GM23338 (cell line): ENCODE measurements at regions not wholly inside any gene's neighbourhood (a gene's known extent, or its start where the extent isn't known, plus 50 kb on each side); places are given as distances from the start of the nearest gene placed in this dataset.

Source experiments
- ATAC-seq: fragments of 200-7000 bp; cut with Tn5 transposase; 3 replicates; pipeline ENCODE4 v1.9.1; 2020
- DNase-seq: peaks from one replicate; pipeline ENCODE4 v3.0.0-alpha.2; 2015; ENCODE audit warnings: low spot score
- H2AFZ ChIP-seq: fragments of 200-600 bp; sonication (generic); 2 replicates; pipeline ENCODE4 v1.8.0; 2016; ENCODE audit warnings: antibody characterized with exemption, mild to moderate bottlenecking, moderate library complexity
- H3F3A ChIP-seq: fragments of 200-600 bp; sonication (generic); replicated peaks from 2 replicates; pipeline ENCODE4 v1.8.0; 2017; ENCODE audit warnings: antibody characterized with exemption, mixed run types, low read depth
- H3K27ac ChIP-seq: fragments of 200-600 bp; sonication (generic); 2 replicates; pipeline ENCODE4 v1.6.1; 2016; ENCODE audit warnings: low read depth
- H3K27me3 ChIP-seq: fragments of 200-600 bp; sonication (generic); 2 replicates; pipeline ENCODE4 v1.8.0; 2016; ENCODE audit warnings: mild to moderate bottlenecking, mixed run types, moderate library complexity; ENCODE audit not compliant: insufficient read depth
- H3K36me3 ChIP-seq: fragments of 200-600 bp; sonication (generic); 2 replicates; pipeline ENCODE4 v1.8.0; 2016; ENCODE audit warnings: mild to moderate bottlenecking; ENCODE audit not compliant: insufficient read depth
- H3K4me1 ChIP-seq: fragments of 200-600 bp; sonication (generic); 2 replicates; pipeline ENCODE4 v1.8.0; 2016; ENCODE audit warnings: mild to moderate bottlenecking, moderate library complexity; ENCODE audit not compliant: insufficient read depth
- H3K4me2 ChIP-seq: fragments of 200-600 bp; sonication (generic); 2 replicates; pipeline ENCODE4 v1.7.1; 2017; ENCODE audit warnings: mixed run types
- H3K4me3 ChIP-seq: fragments of 200-600 bp; sonication (generic); 2 replicates; pipeline ENCODE4 v1.6.1; 2016; ENCODE audit warnings: mixed run types
- H3K79me2 ChIP-seq: fragments of 200-600 bp; sonication (generic); replicated peaks from 2 replicates; pipeline ENCODE4 v1.8.0; 2017; ENCODE audit warnings: mild to moderate bottlenecking; ENCODE audit not compliant: insufficient read depth
- H3K9me2 ChIP-seq: fragments of 200-600 bp; sonication (generic); 2 replicates; pipeline ENCODE4 v1.8.0; 2017; ENCODE audit not compliant: insufficient read depth
- H4K20me1 ChIP-seq: fragments of 200-600 bp; sonication (generic); replicated peaks from 2 replicates; pipeline ENCODE4 v1.8.0; 2017; ENCODE audit warnings: mild to moderate bottlenecking; ENCODE audit not compliant: insufficient read depth
- H3K27ac Mint-ChIP-seq: 2 replicates; pipeline ENCODE4 v1.8.0; 2020; ENCODE audit warnings: inconsistent platforms, mild to moderate bottlenecking, moderate library complexity, mixed read lengths
- H3K27me3 Mint-ChIP-seq: 3 replicates; pipeline ENCODE4 v1.8.0; 2022; ENCODE audit warnings: low read depth, mild to moderate bottlenecking, moderate library complexity, mixed read lengths, inconsistent platforms; ENCODE audit not compliant: insufficient read depth, poor library complexity
- H3K36me3 Mint-ChIP-seq: 3 replicates; pipeline ENCODE4 v1.8.0; 2021; ENCODE audit warnings: low read depth, mild to moderate bottlenecking, inconsistent platforms, moderate library complexity, mixed read lengths
- H3K4me1 Mint-ChIP-seq: 3 replicates; pipeline ENCODE4 v1.8.0; 2020; ENCODE audit warnings: mild to moderate bottlenecking, inconsistent platforms, mixed read lengths
- H3K4me3 Mint-ChIP-seq: 3 replicates; pipeline ENCODE4 v1.8.0; 2021; ENCODE audit warnings: moderate library complexity, mild to moderate bottlenecking, inconsistent platforms, mixed read lengths
- H3K9me3 Mint-ChIP-seq: 3 replicates; pipeline ENCODE4 v1.8.0; 2020; ENCODE audit warnings: moderate library complexity, mild to moderate bottlenecking, inconsistent platforms, mixed read lengths
- CREB1 ChIP-seq: fragments of 250-450 bp; sonication (Bioruptor Pico); IDR thresholded peaks from 2 replicates; pipeline ENCODE4 v1.5.0; 2020; ENCODE audit warnings: low read depth, mild to moderate bottlenecking, moderate library complexity
- EZH2phosphoT487 ChIP-seq: fragments of 200-600 bp; sonication (generic); IDR thresholded peaks from one replicate; pipeline ENCODE4 v1.8.1; 2018; ENCODE audit warnings: antibody characterized with exemption; ENCODE audit not compliant: unreplicated experiment
- JUNB ChIP-seq: IDR thresholded peaks from one replicate; pipeline ENCODE4 v1.6.1; 2016; ENCODE audit warnings: antibody characterized with exemption; ENCODE audit not compliant: unreplicated experiment
- NANOG ChIP-seq: IDR thresholded peaks from 2 replicates; pipeline ENCODE4 v1.6.1; 2016; ENCODE audit warnings: antibody characterized with exemption, borderline replicate concordance
- POLR2AphosphoS5 ChIP-seq: IDR thresholded peaks from 2 replicates; pipeline ENCODE4 v1.6.1; 2016; ENCODE audit warnings: antibody characterized with exemption, low read depth
- STAT1 ChIP-seq: IDR thresholded peaks from one replicate; pipeline ENCODE4 v1.6.1; 2016; ENCODE audit warnings: antibody characterized with exemption; ENCODE audit not compliant: unreplicated experiment
- ZNF114 ChIP-seq: fragments of 250-450 bp; sonication (Bioruptor Pico); IDR thresholded peaks from 2 replicates; pipeline ENCODE4 v1.5.0; 2020; ENCODE audit warnings: mild to moderate bottlenecking, moderate library complexity
- ZNF331 ChIP-seq: fragments of 250-450 bp; sonication (Bioruptor Pico); IDR thresholded peaks from 2 replicates; pipeline ENCODE4 v1.5.0; 2020; ENCODE audit warnings: low read depth, mild to moderate bottlenecking, moderate library complexity
- TF ChIP-seq, protein P1 (sequence below): fragments of 250-450 bp; sonication (Bioruptor Pico); IDR thresholded peaks from 2 replicates; pipeline ENCODE4 v1.5.0; 2020; ENCODE audit warnings: mild to moderate bottlenecking, moderate library complexity
- TF ChIP-seq, protein P2 (sequence below): IDR thresholded peaks from one replicate; pipeline ENCODE4 v1.6.1; 2018; ENCODE audit warnings: antibody characterized with exemption; ENCODE audit not compliant: unreplicated experiment
- TF ChIP-seq, protein P3 (sequence below): IDR thresholded peaks from 2 replicates; pipeline ENCODE4 v1.6.1; 2016; ENCODE audit warnings: antibody characterized with exemption

DNA sequence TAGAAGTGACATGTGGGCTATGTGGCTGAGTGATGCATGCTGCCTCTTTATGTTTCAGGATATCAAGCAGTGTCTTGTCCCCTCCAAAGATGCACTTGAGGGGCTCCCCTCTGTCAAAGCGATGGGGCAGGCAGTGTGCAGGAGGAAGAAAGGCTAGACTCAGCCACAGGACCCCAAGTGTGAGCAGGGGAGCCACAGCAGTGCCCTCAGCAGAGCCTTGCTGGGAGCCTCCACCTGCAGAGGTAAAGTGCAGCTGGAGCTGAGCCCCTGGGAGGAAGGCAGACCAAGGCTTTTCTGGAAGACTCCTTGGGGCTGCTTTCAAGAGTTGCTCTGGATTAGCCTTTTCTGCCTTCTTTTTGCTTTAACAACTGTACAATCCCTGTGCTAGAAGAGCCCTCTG, 247.3 kb downstream of the DLEU7 start:
- H3K4me1 ChIP-seq = peaks cover 15% of the 10 kb centered on the region
- H3K36me3 ChIP-seq = no peaks in the 10 kb centered on the region
- Mint-ChIP-seq H3K9me3 (no peaks in the 10 kb centered on the region), H3K4me3 (no peak overlapping the region), H3K36me3 (no peaks in the 10 kb centered on the region), H3K4me1 (peaks cover 25% of the 10 kb centered on the region), H3K27ac (no peak overlapping the region), H3K27me3 (no peaks in the 10 kb centered on the region)
- H4K20me1 ChIP-seq = no peaks in the 10 kb centered on the region
- no peak for DNase-seq
- H3K27ac ChIP-seq = no peak overlapping the region
- no peak overlapping the region for H3K4me3 ChIP-seq
- no peaks in the 10 kb centered on the region for H3K27me3 ChIP-seq
- H3K4me2 ChIP-seq = no peak overlapping the region
- H3F3A ChIP-seq = no peaks in the 10 kb centered on the region
- H3K79me2 ChIP-seq = no peaks in the 10 kb centered on the region
- no peak overlapping the region for H2AFZ ChIP-seq
- TF ChIP-seq STAT1 (no peak), POLR2AphosphoS5 (no peak), ZNF331 (CRISPR knock-in tag) (no peak), NANOG (no peak), ZNF114 (CRISPR knock-in tag) (no peak), CREB1 (CRISPR knock-in tag) (no peak)
- TF ChIP-seq, protein P1, sequence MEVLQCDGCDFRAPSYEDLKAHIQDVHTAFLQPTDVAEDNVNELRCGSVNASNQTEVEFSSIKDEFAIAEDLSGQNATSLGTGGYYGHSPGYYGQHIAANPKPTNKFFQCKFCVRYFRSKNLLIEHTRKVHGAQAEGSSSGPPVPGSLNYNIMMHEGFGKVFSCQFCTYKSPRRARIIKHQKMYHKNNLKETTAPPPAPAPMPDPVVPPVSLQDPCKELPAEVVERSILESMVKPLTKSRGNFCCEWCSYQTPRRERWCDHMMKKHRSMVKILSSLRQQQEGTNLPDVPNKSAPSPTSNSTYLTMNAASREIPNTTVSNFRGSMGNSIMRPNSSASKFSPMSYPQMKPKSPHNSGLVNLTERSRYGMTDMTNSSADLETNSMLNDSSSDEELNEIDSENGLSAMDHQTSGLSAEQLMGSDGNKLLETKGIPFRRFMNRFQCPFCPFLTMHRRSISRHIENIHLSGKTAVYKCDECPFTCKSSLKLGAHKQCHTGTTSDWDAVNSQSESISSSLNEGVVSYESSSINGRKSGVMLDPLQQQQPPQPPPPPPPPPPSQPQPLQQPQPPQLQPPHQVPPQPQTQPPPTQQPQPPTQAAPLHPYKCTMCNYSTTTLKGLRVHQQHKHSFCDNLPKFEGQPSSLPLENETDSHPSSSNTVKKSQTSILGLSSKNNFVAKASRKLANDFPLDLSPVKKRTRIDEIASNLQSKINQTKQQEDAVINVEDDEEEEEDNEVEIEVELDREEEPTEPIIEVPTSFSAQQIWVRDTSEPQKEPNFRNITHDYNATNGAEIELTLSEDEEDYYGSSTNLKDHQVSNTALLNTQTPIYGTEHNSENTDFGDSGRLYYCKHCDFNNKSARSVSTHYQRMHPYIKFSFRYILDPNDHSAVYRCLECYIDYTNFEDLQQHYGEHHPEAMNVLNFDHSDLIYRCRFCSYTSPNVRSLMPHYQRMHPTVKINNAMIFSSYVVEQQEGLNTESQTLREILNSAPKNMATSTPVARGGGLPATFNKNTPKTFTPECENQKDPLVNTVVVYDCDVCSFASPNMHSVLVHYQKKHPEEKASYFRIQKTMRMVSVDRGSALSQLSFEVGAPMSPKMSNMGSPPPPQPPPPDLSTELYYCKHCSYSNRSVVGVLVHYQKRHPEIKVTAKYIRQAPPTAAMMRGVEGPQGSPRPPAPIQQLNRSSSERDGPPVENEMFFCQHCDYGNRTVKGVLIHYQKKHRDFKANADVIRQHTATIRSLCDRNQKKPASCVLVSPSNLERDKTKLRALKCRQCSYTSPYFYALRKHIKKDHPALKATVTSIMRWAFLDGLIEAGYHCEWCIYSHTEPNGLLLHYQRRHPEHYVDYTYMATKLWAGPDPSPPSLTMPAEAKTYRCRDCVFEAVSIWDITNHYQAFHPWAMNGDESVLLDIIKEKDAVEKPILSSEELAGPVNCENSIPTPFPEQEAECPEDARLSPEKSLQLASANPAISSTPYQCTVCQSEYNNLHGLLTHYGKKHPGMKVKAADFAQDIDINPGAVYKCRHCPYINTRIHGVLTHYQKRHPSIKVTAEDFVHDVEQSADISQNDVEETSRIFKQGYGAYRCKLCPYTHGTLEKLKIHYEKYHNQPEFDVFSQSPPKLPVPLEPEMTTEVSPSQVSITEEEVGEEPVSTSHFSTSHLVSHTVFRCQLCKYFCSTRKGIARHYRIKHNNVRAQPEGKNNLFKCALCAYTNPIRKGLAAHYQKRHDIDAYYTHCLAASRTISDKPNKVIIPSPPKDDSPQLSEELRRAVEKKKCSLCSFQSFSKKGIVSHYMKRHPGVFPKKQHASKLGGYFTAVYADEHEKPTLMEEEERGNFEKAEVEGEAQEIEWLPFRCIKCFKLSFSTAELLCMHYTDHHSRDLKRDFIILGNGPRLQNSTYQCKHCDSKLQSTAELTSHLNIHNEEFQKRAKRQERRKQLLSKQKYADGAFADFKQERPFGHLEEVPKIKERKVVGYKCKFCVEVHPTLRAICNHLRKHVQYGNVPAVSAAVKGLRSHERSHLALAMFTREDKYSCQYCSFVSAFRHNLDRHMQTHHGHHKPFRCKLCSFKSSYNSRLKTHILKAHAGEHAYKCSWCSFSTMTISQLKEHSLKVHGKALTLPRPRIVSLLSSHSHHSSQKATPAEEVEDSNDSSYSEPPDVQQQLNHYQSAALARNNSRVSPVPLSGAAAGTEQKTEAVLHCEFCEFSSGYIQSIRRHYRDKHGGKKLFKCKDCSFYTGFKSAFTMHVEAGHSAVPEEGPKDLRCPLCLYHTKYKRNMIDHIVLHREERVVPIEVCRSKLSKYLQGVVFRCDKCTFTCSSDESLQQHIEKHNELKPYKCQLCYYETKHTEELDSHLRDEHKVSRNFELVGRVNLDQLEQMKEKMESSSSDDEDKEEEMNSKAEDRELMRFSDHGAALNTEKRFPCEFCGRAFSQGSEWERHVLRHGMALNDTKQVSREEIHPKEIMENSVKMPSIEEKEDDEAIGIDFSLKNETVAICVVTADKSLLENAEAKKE (CRISPR knock-in tag) = no peak
- ATAC-seq = no peak
- no peaks in the 10 kb centered on the region for H3K9me2 ChIP-seq

DNA sequence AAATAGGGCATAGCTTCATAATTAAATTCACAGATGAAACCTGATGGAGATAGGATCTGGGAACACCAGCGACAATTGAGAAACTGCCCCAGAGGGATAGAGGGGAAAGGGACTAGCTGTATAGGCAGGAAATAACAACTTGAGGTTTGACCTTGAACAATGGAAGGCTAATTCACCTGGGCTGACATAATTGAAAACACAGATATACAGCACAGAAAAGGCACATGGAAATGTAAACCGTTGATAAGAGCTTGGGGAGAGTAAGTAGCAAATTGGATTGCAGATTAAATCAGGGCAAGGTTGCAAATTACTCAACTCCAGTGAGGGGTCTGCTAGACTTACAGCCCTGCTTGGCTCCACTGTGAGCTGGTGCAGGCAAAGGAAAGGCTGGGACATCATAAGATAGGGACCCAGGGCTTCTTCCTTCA, 246.7 kb downstream of the DLEU7 start:
- Mint-ChIP-seq H3K9me3 (no peaks in the 10 kb centered on the region), H3K4me1 (peaks cover 25% of the 10 kb centered on the region)
- TF ChIP-seq JUNB (no peak), EZH2phosphoT487 (no peak), POLR2AphosphoS5 (no peak), NANOG (no peak), STAT1 (no peak), CREB1 (CRISPR knock-in tag) (no peak), ZNF114 (CRISPR knock-in tag) (no peak)
- TF ChIP-seq, protein P2, sequence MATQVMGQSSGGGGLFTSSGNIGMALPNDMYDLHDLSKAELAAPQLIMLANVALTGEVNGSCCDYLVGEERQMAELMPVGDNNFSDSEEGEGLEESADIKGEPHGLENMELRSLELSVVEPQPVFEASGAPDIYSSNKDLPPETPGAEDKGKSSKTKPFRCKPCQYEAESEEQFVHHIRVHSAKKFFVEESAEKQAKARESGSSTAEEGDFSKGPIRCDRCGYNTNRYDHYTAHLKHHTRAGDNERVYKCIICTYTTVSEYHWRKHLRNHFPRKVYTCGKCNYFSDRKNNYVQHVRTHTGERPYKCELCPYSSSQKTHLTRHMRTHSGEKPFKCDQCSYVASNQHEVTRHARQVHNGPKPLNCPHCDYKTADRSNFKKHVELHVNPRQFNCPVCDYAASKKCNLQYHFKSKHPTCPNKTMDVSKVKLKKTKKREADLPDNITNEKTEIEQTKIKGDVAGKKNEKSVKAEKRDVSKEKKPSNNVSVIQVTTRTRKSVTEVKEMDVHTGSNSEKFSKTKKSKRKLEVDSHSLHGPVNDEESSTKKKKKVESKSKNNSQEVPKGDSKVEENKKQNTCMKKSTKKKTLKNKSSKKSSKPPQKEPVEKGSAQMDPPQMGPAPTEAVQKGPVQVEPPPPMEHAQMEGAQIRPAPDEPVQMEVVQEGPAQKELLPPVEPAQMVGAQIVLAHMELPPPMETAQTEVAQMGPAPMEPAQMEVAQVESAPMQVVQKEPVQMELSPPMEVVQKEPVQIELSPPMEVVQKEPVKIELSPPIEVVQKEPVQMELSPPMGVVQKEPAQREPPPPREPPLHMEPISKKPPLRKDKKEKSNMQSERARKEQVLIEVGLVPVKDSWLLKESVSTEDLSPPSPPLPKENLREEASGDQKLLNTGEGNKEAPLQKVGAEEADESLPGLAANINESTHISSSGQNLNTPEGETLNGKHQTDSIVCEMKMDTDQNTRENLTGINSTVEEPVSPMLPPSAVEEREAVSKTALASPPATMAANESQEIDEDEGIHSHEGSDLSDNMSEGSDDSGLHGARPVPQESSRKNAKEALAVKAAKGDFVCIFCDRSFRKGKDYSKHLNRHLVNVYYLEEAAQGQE = no peak
- TF ChIP-seq, protein P3, sequence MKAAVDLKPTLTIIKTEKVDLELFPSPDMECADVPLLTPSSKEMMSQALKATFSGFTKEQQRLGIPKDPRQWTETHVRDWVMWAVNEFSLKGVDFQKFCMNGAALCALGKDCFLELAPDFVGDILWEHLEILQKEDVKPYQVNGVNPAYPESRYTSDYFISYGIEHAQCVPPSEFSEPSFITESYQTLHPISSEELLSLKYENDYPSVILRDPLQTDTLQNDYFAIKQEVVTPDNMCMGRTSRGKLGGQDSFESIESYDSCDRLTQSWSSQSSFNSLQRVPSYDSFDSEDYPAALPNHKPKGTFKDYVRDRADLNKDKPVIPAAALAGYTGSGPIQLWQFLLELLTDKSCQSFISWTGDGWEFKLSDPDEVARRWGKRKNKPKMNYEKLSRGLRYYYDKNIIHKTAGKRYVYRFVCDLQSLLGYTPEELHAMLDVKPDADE = no peak

More for the DNA sequence above, 246.7 kb downstream of the DLEU7 start:
- Histone ChIP-seq H3K4me1 (peaks cover 15% of the 10 kb centered on the region), H3K4me3 (no peak overlapping the region), H3K9me2 (no peaks in the 10 kb centered on the region), H3K79me2 (no peaks in the 10 kb centered on the region), H3F3A (no peaks in the 10 kb centered on the region), H3K27me3 (no peaks in the 10 kb centered on the region), H4K20me1 (no peaks in the 10 kb centered on the region), H3K4me2 (no peak overlapping the region), H3K36me3 (no peaks in the 10 kb centered on the region), H3K27ac (no peak overlapping the region), H2AFZ (no peak overlapping the region)
- Mint-ChIP-seq H3K27me3 (no peaks in the 10 kb centered on the region), H3K36me3 (no peaks in the 10 kb centered on the region), H3K27ac (no peak overlapping the region), H3K4me3 (no peak overlapping the region)
- no peak for DNase-seq
- ATAC-seq = no peak
